ENCODE measurements at regions not wholly inside any gene's neighbourhood (a gene's known extent, or its start where the extent isn't known, plus 50 kb on each side); places are given as distances from the start of the nearest gene placed in this dataset.

GRCh38 chr3:16784973-16785372, 99.8 kb upstream of the PLCL2 start:
- Mint-ChIP-seq H3K27me3 (no peaks in the 10 kb centered on the region), H3K27ac (no peak overlapping the region), H3K4me1 (peaks cover 18% of the 10 kb centered on the region), H3K4me3 (no peak overlapping the region), H3K9me3 (ENCODE audit: insufficient read depth) (peaks cover 5% of the 10 kb centered on the region)
- no peak overlapping the region for H3K9ac ChIP-seq (ENCODE audit: low read length)
- intact Hi-C loops (cut with micrococcal nuclease): no loop called here
- H3K9me3 ChIP-seq (ENCODE audit: control extremely low read depth in 1 of 3, control insufficient read depth in 2 of 3, insufficient read depth in 1 of 3, low read length in 2 of 3): peaks cover 0 to 3% (median 0%) of the 10 kb centered on the region in 3 donors
- H3K27me3 ChIP-seq (replicated peaks in 1 of 4; ENCODE audit: control extremely low read depth in 1 of 4, control insufficient read depth in 3 of 4, insufficient read depth in 4 of 4, low read length in 3 of 4): no peaks in the 10 kb centered on the region
- no peak overlapping the region for H3K4me2 ChIP-seq (replicated peaks; ENCODE audit: low read depth, low read length, poor library complexity, severe bottlenecking)
- no peak for ATAC-seq (ENCODE audit: low read depth)
- no peak overlapping the region for H2AFZ ChIP-seq (ENCODE audit: insufficient read depth, low read depth, low read length, poor library complexity, severe bottlenecking)
- no peaks in the 10 kb centered on the region for H3K79me2 ChIP-seq (ENCODE audit: control insufficient read depth, insufficient read depth, low read length)
- TF ChIP-seq EZH2 (IDR thresholded peaks at IDR 0.05; ENCODE audit: borderline replicate concordance, insufficient read depth, low read depth, low read length, poor library complexity, severe bottlenecking): no peak
- TF ChIP-seq CTCF (IDR thresholded peaks at IDR 0.05): no peak
- H3K4me3 ChIP-seq (ENCODE audit: control extremely low read depth in 1 of 5, extremely low read depth in 1 of 5, insufficient read depth in 1 of 5, low read depth in 2 of 5, low read length in 4 of 5): no peak overlapping the region
- H3K36me3 ChIP-seq (replicated peaks in 1 of 2; ENCODE audit: control extremely low read depth in 1 of 2, control insufficient read depth in 1 of 2, extremely low read depth in 1 of 2, insufficient read depth in 2 of 2, low read length in 1 of 2): no peaks in the 10 kb centered on the region
- no peak for DNase-seq
- H3K27ac ChIP-seq (ENCODE audit: low read length in 2 of 2): no peak overlapping the region
- POLR2A ChIA-PET: no interaction called here
- CTCF ChIA-PET: interaction anchor here (1.1 kb wide), 1 partner anchor 39 kb away, joined by 3 read pairs; no protein-coding TSS in a partner anchor
- H4K20me1 ChIP-seq (ENCODE audit: control insufficient read depth, insufficient read depth, low read length, poor library complexity, severe bottlenecking): no peaks in the 10 kb centered on the region
- WGBS (ENCODE audit: insufficient coverage): 100% methylated on average over 2 of the region's 2 CpGs
- peaks cover 13 to 14% of the 10 kb centered on the region in 2 donors for H3K4me1 ChIP-seq (ENCODE audit: control insufficient read depth in 2 of 2, insufficient read depth in 2 of 2, low read length in 2 of 2)

- CTCF ChIA-PET: no interaction called here
- intact Hi-C loops (cut with micrococcal nuclease): no loop called here
Measured at GRCh38 chr3:16785465-16785864, 99.3 kb upstream of the PLCL2 start.

More at GRCh38 chr3:16785465-16785864, 99.3 kb upstream of the PLCL2 start:
- no peak overlapping the region for H3K27ac Mint-ChIP-seq
- Histone ChIP-seq H3K9ac (ENCODE audit: low read length) (no peak overlapping the region), H3K27me3 (replicated peaks in 1 of 4; ENCODE audit: control extremely low read depth in 1 of 4, control insufficient read depth in 3 of 4, insufficient read depth in 4 of 4, low read length in 3 of 4) (no peaks in the 10 kb centered on the region), H3K36me3 (replicated peaks in 1 of 2; ENCODE audit: control extremely low read depth in 1 of 2, control insufficient read depth in 1 of 2, extremely low read depth in 1 of 2, insufficient read depth in 2 of 2, low read length in 1 of 2) (no peaks in the 10 kb centered on the region), H4K20me1 (ENCODE audit: control insufficient read depth, insufficient read depth, low read length, poor library complexity, severe bottlenecking) (no peaks in the 10 kb centered on the region), H3K4me3 (ENCODE audit: control extremely low read depth in 1 of 5, extremely low read depth in 1 of 5, insufficient read depth in 1 of 5, low read depth in 2 of 5, low read length in 4 of 5) (no peak overlapping the region), H3K27ac (ENCODE audit: low read length in 2 of 2) (no peak overlapping the region), H3K79me2 (ENCODE audit: control insufficient read depth, insufficient read depth, low read length) (no peaks in the 10 kb centered on the region), H3K4me2 (replicated peaks; ENCODE audit: low read depth, low read length, poor library complexity, severe bottlenecking) (no peak overlapping the region), H2AFZ (ENCODE audit: insufficient read depth, low read depth, low read length, poor library complexity, severe bottlenecking) (no peak overlapping the region), H3K4me1 (ENCODE audit: control insufficient read depth in 2 of 2, insufficient read depth in 2 of 2, low read length in 2 of 2) (peaks cover 13 to 14% of the 10 kb centered on the region in 2 donors), H3K9me3 (ENCODE audit: control extremely low read depth in 1 of 3, control insufficient read depth in 2 of 3, insufficient read depth in 1 of 3, low read length in 2 of 3) (peaks cover 0 to 3% (median 0%) of the 10 kb centered on the region in 3 donors)
- no CpG with 5 or more reads among the region's 1 CpG for WGBS (ENCODE audit: insufficient coverage)
- DNase-seq (no peak), ATAC-seq (ENCODE audit: low read depth) (no peak)
- H3K4me1 Mint-ChIP-seq: peaks cover 23% of the 10 kb centered on the region
- POLR2A ChIA-PET: no interaction called here
- H3K27me3 Mint-ChIP-seq: no peaks in the 10 kb centered on the region
- H3K4me3 Mint-ChIP-seq: no peak overlapping the region
- TF ChIP-seq CTCF (IDR thresholded peaks at IDR 0.05) (no peak), EZH2 (IDR thresholded peaks at IDR 0.05; ENCODE audit: borderline replicate concordance, insufficient read depth, low read depth, low read length, poor library complexity, severe bottlenecking) (no peak)
- H3K9me3 Mint-ChIP-seq (ENCODE audit: insufficient read depth): peaks cover 5% of the 10 kb centered on the region
